ENCODE measurements at regions not wholly inside any gene's neighbourhood (a gene's known extent, or its start where the extent isn't known, plus 50 kb on each side); places are given as distances from the start of the nearest gene placed in this dataset.

GRCh38 chr2:221822416-221822815 is 250.3 kb upstream of the EPHA4 start:
- Histone ChIP-seq H3K27me3 (ENCODE audit: low read depth, low read length) (no peaks in the 10 kb centered on the region), H3K36me3 (replicated peaks; ENCODE audit: low read depth, low read length) (no peaks in the 10 kb centered on the region), H3K79me2 (ENCODE audit: low read length) (no peaks in the 10 kb centered on the region), H3K9me3 (ENCODE audit: insufficient read depth, low read length) (no peaks in the 10 kb centered on the region), H3K4me3 (ENCODE audit: low read length) (no peak overlapping the region), H3K9ac (ENCODE audit: low read length) (no peak overlapping the region), H3K4me1 (ENCODE audit: low read length) (no peaks in the 10 kb centered on the region), H3K4me2 (ENCODE audit: low read length) (no peak overlapping the region), H2AFZ (ENCODE audit: low read depth, low read length) (no peak overlapping the region), H4K20me1 (ENCODE audit: insufficient read depth, low read length) (no peaks in the 10 kb centered on the region), H3K27ac (ENCODE audit: low read length) (no peak overlapping the region)
- TF ChIP-seq EZH2phosphoT487 (IDR thresholded peaks at IDR 0.05; ENCODE audit: low read depth) (no peak), CTCF (IDR thresholded peaks at IDR 0.05; ENCODE audit: low read depth, low read length) (no peak)

DNA sequence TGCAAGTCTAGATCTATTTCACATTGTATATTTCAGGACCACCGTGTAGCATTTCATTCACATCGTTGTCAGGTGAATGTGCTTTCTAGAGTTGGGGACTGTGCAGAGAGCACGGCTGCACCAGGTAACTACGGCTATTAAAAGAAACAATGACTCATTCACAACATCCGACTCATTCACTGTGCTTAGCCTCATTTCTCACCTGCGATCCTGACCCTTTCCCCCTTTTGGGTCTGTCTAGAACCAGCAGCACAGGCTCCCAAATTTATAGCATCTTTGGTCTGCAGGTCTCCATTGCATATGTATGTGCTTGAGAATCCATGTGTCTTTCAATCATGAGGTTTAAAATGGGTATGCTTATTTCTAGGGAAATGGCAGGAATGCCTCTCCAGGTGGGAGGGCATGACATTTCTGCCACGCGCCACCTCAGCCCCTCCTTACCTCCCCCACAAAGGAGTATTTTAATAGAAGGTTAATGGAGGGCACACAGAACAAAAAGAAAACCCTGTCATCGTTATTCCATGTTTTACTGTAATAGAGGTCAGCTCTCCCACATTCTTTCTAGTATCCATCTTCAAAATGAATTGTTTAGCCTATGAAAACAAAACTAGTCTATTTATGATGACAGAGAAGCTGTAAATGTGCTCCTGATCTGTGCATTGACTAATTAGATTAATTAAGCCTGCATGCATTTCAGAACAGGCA is 246.7 kb upstream of the EPHA4 start:
- no peak for TF ChIP-seq CTCF (IDR thresholded peaks at IDR 0.05; ENCODE audit: low read depth, low read length)
- TF ChIP-seq EZH2phosphoT487 (IDR thresholded peaks at IDR 0.05; ENCODE audit: low read depth), result no peak

DNA sequence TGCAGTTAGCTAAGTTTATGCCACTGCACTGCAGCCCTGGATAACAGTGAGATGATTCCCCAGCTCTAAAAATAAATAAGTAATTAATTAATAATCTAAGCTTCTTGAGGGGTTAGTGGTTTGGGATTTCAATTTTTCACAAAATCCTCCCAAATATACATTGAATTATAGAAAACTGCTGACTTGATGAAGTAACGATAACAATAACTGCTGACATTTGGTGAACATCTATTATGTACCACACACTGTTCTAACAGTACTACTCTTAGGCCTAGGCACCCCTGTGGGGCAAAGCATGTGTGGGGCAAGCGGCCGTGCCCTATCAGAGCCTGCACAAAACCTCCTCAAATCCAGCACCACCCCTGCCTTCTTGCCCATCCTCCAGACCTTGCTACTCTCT is 245.8 kb upstream of the EPHA4 start:
- no peak overlapping the region for H2AFZ ChIP-seq (ENCODE audit: low read depth, low read length)
- H3K79me2 ChIP-seq (ENCODE audit: low read length), result no peaks in the 10 kb centered on the region
- no peak overlapping the region for H3K4me2 ChIP-seq (ENCODE audit: low read length)
- H3K27ac ChIP-seq (ENCODE audit: low read length), result no peak overlapping the region
- no peak for TF ChIP-seq CTCF (IDR thresholded peaks at IDR 0.05; ENCODE audit: low read depth, low read length)
- no peak for TF ChIP-seq EZH2phosphoT487 (IDR thresholded peaks at IDR 0.05; ENCODE audit: low read depth)
- H3K4me1 ChIP-seq (ENCODE audit: low read length), result no peaks in the 10 kb centered on the region
- no peak overlapping the region for H3K9ac ChIP-seq (ENCODE audit: low read length)
- no peaks in the 10 kb centered on the region for H3K36me3 ChIP-seq (replicated peaks; ENCODE audit: low read depth, low read length)
- no peaks in the 10 kb centered on the region for H3K27me3 ChIP-seq (ENCODE audit: low read depth, low read length)
- no peaks in the 10 kb centered on the region for H3K9me3 ChIP-seq (ENCODE audit: insufficient read depth, low read length)
- no peak overlapping the region for H3K4me3 ChIP-seq (ENCODE audit: low read length)
- H4K20me1 ChIP-seq (ENCODE audit: insufficient read depth, low read length), result no peaks in the 10 kb centered on the region

More for the DNA sequence above, 246.7 kb upstream of the EPHA4 start:
- no peaks in the 10 kb centered on the region for H3K79me2 ChIP-seq (ENCODE audit: low read length)
- H2AFZ ChIP-seq (ENCODE audit: low read depth, low read length), result no peak overlapping the region
- no peaks in the 10 kb centered on the region for H4K20me1 ChIP-seq (ENCODE audit: insufficient read depth, low read length)
- no peaks in the 10 kb centered on the region for H3K36me3 ChIP-seq (replicated peaks; ENCODE audit: low read depth, low read length)
- no peak overlapping the region for H3K4me3 ChIP-seq (ENCODE audit: low read length)
- H3K9ac ChIP-seq (ENCODE audit: low read length), result no peak overlapping the region
- H3K27me3 ChIP-seq (ENCODE audit: low read depth, low read length), result no peaks in the 10 kb centered on the region
- no peaks in the 10 kb centered on the region for H3K9me3 ChIP-seq (ENCODE audit: insufficient read depth, low read length)
- H3K4me1 ChIP-seq (ENCODE audit: low read length), result no peaks in the 10 kb centered on the region
- H3K27ac ChIP-seq (ENCODE audit: low read length), result no peak overlapping the region
- no peak overlapping the region for H3K4me2 ChIP-seq (ENCODE audit: low read length)

DNA sequence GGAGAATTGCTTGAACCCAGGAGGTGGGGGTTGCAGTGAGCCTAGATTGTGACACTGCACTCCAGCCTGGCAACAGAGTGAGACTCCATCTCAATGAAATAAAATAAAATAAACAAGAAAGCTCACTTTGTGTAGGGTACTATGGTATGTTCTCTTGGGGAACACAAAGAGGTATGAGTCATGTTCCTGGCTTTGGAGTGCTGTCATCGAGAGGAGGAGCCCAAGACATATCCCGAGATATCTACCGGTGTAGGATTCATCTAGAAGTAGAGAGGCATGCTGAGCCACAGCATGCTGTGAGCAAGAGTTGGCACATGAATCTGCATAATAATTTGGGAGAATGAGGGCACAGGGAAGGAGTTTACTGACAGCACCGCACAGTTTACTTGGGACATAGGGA is 244.9 kb upstream of the EPHA4 start:
- no peaks in the 10 kb centered on the region for H3K79me2 ChIP-seq (ENCODE audit: low read length)
- no peaks in the 10 kb centered on the region for H3K9me3 ChIP-seq (ENCODE audit: insufficient read depth, low read length)
- no peak overlapping the region for H3K4me3 ChIP-seq (ENCODE audit: low read length)
- no peaks in the 10 kb centered on the region for H3K36me3 ChIP-seq (replicated peaks; ENCODE audit: low read depth, low read length)
- no peak overlapping the region for H3K4me2 ChIP-seq (ENCODE audit: low read length)
- H4K20me1 ChIP-seq (ENCODE audit: insufficient read depth, low read length), result no peaks in the 10 kb centered on the region
- no peak overlapping the region for H3K27ac ChIP-seq (ENCODE audit: low read length)
- no peak overlapping the region for H2AFZ ChIP-seq (ENCODE audit: low read depth, low read length)
- H3K4me1 ChIP-seq (ENCODE audit: low read length), result no peaks in the 10 kb centered on the region
- TF ChIP-seq EZH2phosphoT487 (IDR thresholded peaks at IDR 0.05; ENCODE audit: low read depth) (no peak), CTCF (IDR thresholded peaks at IDR 0.05; ENCODE audit: low read depth, low read length) (no peak)
- no peaks in the 10 kb centered on the region for H3K27me3 ChIP-seq (ENCODE audit: low read depth, low read length)
- no peak overlapping the region for H3K9ac ChIP-seq (ENCODE audit: low read length)
